ENCODE measurements at regions not wholly inside any gene's neighbourhood (a gene's known extent, or its start where the extent isn't known, plus 50 kb on each side); places are given as distances from the start of the nearest gene placed in this dataset.
A peak's percentile ranks its signal among the peaks of the same experiment; 100 is the strongest.

GRCh38 chr11:128179512-128179911, 407.8 kb downstream of the ETS1 start:
- TF ChIP-seq HDAC2 (IDR thresholded peaks at IDR 0.05): no peak
- TF ChIP-seq BCL3 (IDR thresholded peaks at IDR 0.05): no peak
- no peak for TF ChIP-seq CHD4 (IDR thresholded peaks at IDR 0.05; ENCODE audit: borderline replicate concordance)
- no peak for TF ChIP-seq CTCF (IDR thresholded peaks at IDR 0.05)
- TF ChIP-seq SMC3 (IDR thresholded peaks at IDR 0.05): no peak
- TF ChIP-seq E2F6 (IDR thresholded peaks at IDR 0.05; ENCODE audit: borderline replicate concordance, low read depth): no peak
- no peak for TF ChIP-seq HOXA7 (CRISPR knock-in tag; IDR thresholded peaks at IDR 0.05)
- no peak for TF ChIP-seq HES2 (IDR thresholded peaks at IDR 0.05)
- no peak for TF ChIP-seq ZFP36 (IDR thresholded peaks at IDR 0.05; ENCODE audit: borderline replicate concordance, partially characterized antibody)
- no peak for TF ChIP-seq RCOR1 (IDR thresholded peaks at IDR 0.05; ENCODE audit: low read depth, low read length)
- no peak for TF ChIP-seq HOXB5 (CRISPR knock-in tag; IDR thresholded peaks at IDR 0.05)
- TF ChIP-seq POLR2A (IDR thresholded peaks at IDR 0.05; ENCODE audit: low read length): no peak
- TF ChIP-seq ZC3H11A (IDR thresholded peaks at IDR 0.05): no peak
- TF ChIP-seq HEYL (CRISPR knock-in tag; IDR thresholded peaks at IDR 0.05): no peak
- TF ChIP-seq TFCP2L1 (CRISPR knock-in tag; IDR thresholded peaks at IDR 0.05): no peak
- Histone ChIP-seq H3K4me1 (peaks cover 20% of the 10 kb centered on the region), H3K4me2 (no peak overlapping the region), H3K27ac (peak overlapping the region; percentile 4 to 80; a peak in 3 of 6 replicates), H3K4me3 (no peak overlapping the region), H3K9me3 (no peaks in the 10 kb centered on the region; the same call in 2 of the 3 replicates)
- 77% methylated on average over 1 of the region's 1 CpG for WGBS (ENCODE audit: missing lambda C conversion rate)
- no peak for DNase-seq (ENCODE audit: low read depth in 1 of 2, low spot score in 1 of 2)
- FAIRE-seq: no peak
- ChIA-PET POLR2A (interaction anchor here (1.3 kb wide), 1 partner anchor 29 kb away, joined by 4 read pairs; no protein-coding TSS in a partner anchor), CTCF (interaction anchor here (1.0 to 1.3 kb wide), 3 partner anchors 22 to 452 kb away, joined by 3 to 5 read pairs (median 4); no protein-coding TSS in a partner anchor)
- ATAC-seq: no peak

GRCh38 chr11:128179039-128179438, 408.3 kb downstream of the ETS1 start:
- H3K4me2 ChIP-seq: no peak overlapping the region
- DNase-seq (ENCODE audit: low read depth in 1 of 2, low spot score in 1 of 2) (no peak), FAIRE-seq (no peak), ATAC-seq (no peak)
- no peaks in the 10 kb centered on the region; the same call in 2 of the 3 replicates for H3K9me3 ChIP-seq
- ChIA-PET POLR2A (no interaction called here), CTCF (no interaction called here)
- no peak overlapping the region for H3K4me3 ChIP-seq
- WGBS (ENCODE audit: missing lambda C conversion rate): 72% methylated on average over 2 of the region's 2 CpGs
- TF ChIP-seq E2F6 (IDR thresholded peaks at IDR 0.05; ENCODE audit: borderline replicate concordance, low read depth) (no peak), HDAC2 (IDR thresholded peaks at IDR 0.05) (no peak), FOSL2 (IDR thresholded peaks at IDR 0.05) (no peak), FOSL2 (CRISPR knock-in tag; IDR thresholded peaks at IDR 0.05) (no peak), FOXS1 (CRISPR knock-in tag; IDR thresholded peaks at IDR 0.05) (no peak), KDM5A (IDR thresholded peaks at IDR 0.05) (no peak), CHD2 (IDR thresholded peaks at IDR 0.05; ENCODE audit: low read length, partially characterized antibody) (no peak), NPAS2 (CRISPR knock-in tag; IDR thresholded peaks at IDR 0.05; ENCODE audit: borderline replicate concordance) (no peak), GATA3 (IDR thresholded peaks at IDR 0.05; ENCODE audit: borderline replicate concordance) (no peak), SREBF2 (IDR thresholded peaks at IDR 0.05) (no peak), ELK1 (IDR thresholded peaks at IDR 0.05; ENCODE audit: low read depth, low read length) (no peak), HOXA7 (CRISPR knock-in tag; IDR thresholded peaks at IDR 0.05) (no peak), TFCP2L1 (CRISPR knock-in tag; IDR thresholded peaks at IDR 0.05) (no peak), CBX8 (IDR thresholded peaks at IDR 0.05) (no peak), EHF (CRISPR knock-in tag; IDR thresholded peaks at IDR 0.05) (no peak), KDM1A (IDR thresholded peaks at IDR 0.05; ENCODE audit: low read depth) (no peak), RAD21 (conservative IDR thresholded peaks at IDR 0.05 in 1 of 2, IDR thresholded peaks at IDR 0.05 in 1 of 2) (no peak)
- peak overlapping the region; percentile 4 to 80; a peak in 3 of 6 replicates for H3K27ac ChIP-seq
- peaks cover 24% of the 10 kb centered on the region for H3K4me1 ChIP-seq
